GM23338 (cell line): ENCODE measurements at regions not wholly inside any gene's neighbourhood (a gene's known extent, or its start where the extent isn't known, plus 50 kb on each side); places are given as distances from the start of the nearest gene placed in this dataset.

Source experiments
- ATAC-seq: fragments of 200-7000 bp; cut with Tn5 transposase; 3 replicates; pipeline ENCODE4 v1.9.1; 2020
- DNase-seq: peaks from one replicate; pipeline ENCODE4 v3.0.0-alpha.2; 2015; ENCODE audit warnings: low spot score
- H2AFZ ChIP-seq: fragments of 200-600 bp; sonication (generic); 2 replicates; pipeline ENCODE4 v1.8.0; 2016; ENCODE audit warnings: antibody characterized with exemption, mild to moderate bottlenecking, moderate library complexity
- H3F3A ChIP-seq: fragments of 200-600 bp; sonication (generic); replicated peaks from 2 replicates; pipeline ENCODE4 v1.8.0; 2017; ENCODE audit warnings: antibody characterized with exemption, mixed run types, low read depth
- H3K27ac ChIP-seq: fragments of 200-600 bp; sonication (generic); 2 replicates; pipeline ENCODE4 v1.6.1; 2016; ENCODE audit warnings: low read depth
- H3K27me3 ChIP-seq: fragments of 200-600 bp; sonication (generic); 2 replicates; pipeline ENCODE4 v1.8.0; 2016; ENCODE audit warnings: mild to moderate bottlenecking, mixed run types, moderate library complexity; ENCODE audit not compliant: insufficient read depth
- H3K36me3 ChIP-seq: fragments of 200-600 bp; sonication (generic); 2 replicates; pipeline ENCODE4 v1.8.0; 2016; ENCODE audit warnings: mild to moderate bottlenecking; ENCODE audit not compliant: insufficient read depth
- H3K4me1 ChIP-seq: fragments of 200-600 bp; sonication (generic); 2 replicates; pipeline ENCODE4 v1.8.0; 2016; ENCODE audit warnings: mild to moderate bottlenecking, moderate library complexity; ENCODE audit not compliant: insufficient read depth
- H3K4me2 ChIP-seq: fragments of 200-600 bp; sonication (generic); 2 replicates; pipeline ENCODE4 v1.7.1; 2017; ENCODE audit warnings: mixed run types
- H3K4me3 ChIP-seq: fragments of 200-600 bp; sonication (generic); 2 replicates; pipeline ENCODE4 v1.6.1; 2016; ENCODE audit warnings: mixed run types
- H3K79me2 ChIP-seq: fragments of 200-600 bp; sonication (generic); replicated peaks from 2 replicates; pipeline ENCODE4 v1.8.0; 2017; ENCODE audit warnings: mild to moderate bottlenecking; ENCODE audit not compliant: insufficient read depth
- H3K9me2 ChIP-seq: fragments of 200-600 bp; sonication (generic); 2 replicates; pipeline ENCODE4 v1.8.0; 2017; ENCODE audit not compliant: insufficient read depth
- H4K20me1 ChIP-seq: fragments of 200-600 bp; sonication (generic); replicated peaks from 2 replicates; pipeline ENCODE4 v1.8.0; 2017; ENCODE audit warnings: mild to moderate bottlenecking; ENCODE audit not compliant: insufficient read depth
- H3K27ac Mint-ChIP-seq: 2 replicates; pipeline ENCODE4 v1.8.0; 2020; ENCODE audit warnings: inconsistent platforms, mild to moderate bottlenecking, moderate library complexity, mixed read lengths
- H3K27me3 Mint-ChIP-seq: 3 replicates; pipeline ENCODE4 v1.8.0; 2022; ENCODE audit warnings: low read depth, mild to moderate bottlenecking, moderate library complexity, mixed read lengths, inconsistent platforms; ENCODE audit not compliant: insufficient read depth, poor library complexity
- H3K36me3 Mint-ChIP-seq: 3 replicates; pipeline ENCODE4 v1.8.0; 2021; ENCODE audit warnings: low read depth, mild to moderate bottlenecking, inconsistent platforms, moderate library complexity, mixed read lengths
- H3K4me1 Mint-ChIP-seq: 3 replicates; pipeline ENCODE4 v1.8.0; 2020; ENCODE audit warnings: mild to moderate bottlenecking, inconsistent platforms, mixed read lengths
- H3K4me3 Mint-ChIP-seq: 3 replicates; pipeline ENCODE4 v1.8.0; 2021; ENCODE audit warnings: moderate library complexity, mild to moderate bottlenecking, inconsistent platforms, mixed read lengths
- H3K9me3 Mint-ChIP-seq: 3 replicates; pipeline ENCODE4 v1.8.0; 2020; ENCODE audit warnings: moderate library complexity, mild to moderate bottlenecking, inconsistent platforms, mixed read lengths
- CREB1 ChIP-seq: fragments of 250-450 bp; sonication (Bioruptor Pico); IDR thresholded peaks from 2 replicates; pipeline ENCODE4 v1.5.0; 2020; ENCODE audit warnings: low read depth, mild to moderate bottlenecking, moderate library complexity
- CTCF ChIP-seq, 2 experiments: fragments of 200-600 bp in 1 of 2; sonication (generic) in 1 of 2; conservative IDR thresholded peaks; 2 replicates each; pipeline versions ENCODE4 v1.5.1 to v1.6.1; 2016 to 2017; ENCODE audit warnings: antibody characterized with exemption in 2 of 2, low read depth in 2 of 2, mild to moderate bottlenecking in 2 of 2, moderate library complexity in 1 of 2
- ETS1 ChIP-seq: IDR thresholded peaks from 2 replicates; pipeline ENCODE4 v1.6.1; 2016; ENCODE audit warnings: antibody characterized with exemption
- EZH2 ChIP-seq: fragments of 200-600 bp; sonication (generic); IDR thresholded peaks from one replicate; pipeline ENCODE4 v1.8.0; 2017; ENCODE audit warnings: antibody characterized with exemption, mild to moderate bottlenecking, low read depth; ENCODE audit not compliant: unreplicated experiment
- EZH2phosphoT487 ChIP-seq: fragments of 200-600 bp; sonication (generic); IDR thresholded peaks from one replicate; pipeline ENCODE4 v1.8.1; 2018; ENCODE audit warnings: antibody characterized with exemption; ENCODE audit not compliant: unreplicated experiment
- JUNB ChIP-seq: IDR thresholded peaks from one replicate; pipeline ENCODE4 v1.6.1; 2016; ENCODE audit warnings: antibody characterized with exemption; ENCODE audit not compliant: unreplicated experiment
- NANOG ChIP-seq: IDR thresholded peaks from 2 replicates; pipeline ENCODE4 v1.6.1; 2016; ENCODE audit warnings: antibody characterized with exemption, borderline replicate concordance
- POLR2AphosphoS5 ChIP-seq: IDR thresholded peaks from 2 replicates; pipeline ENCODE4 v1.6.1; 2016; ENCODE audit warnings: antibody characterized with exemption, low read depth
- REST ChIP-seq: IDR thresholded peaks from one replicate; pipeline ENCODE4 v1.6.1; 2018; ENCODE audit warnings: antibody characterized with exemption; ENCODE audit not compliant: unreplicated experiment
- STAT1 ChIP-seq: IDR thresholded peaks from one replicate; pipeline ENCODE4 v1.6.1; 2016; ENCODE audit warnings: antibody characterized with exemption; ENCODE audit not compliant: unreplicated experiment
- ZNF114 ChIP-seq: fragments of 250-450 bp; sonication (Bioruptor Pico); IDR thresholded peaks from 2 replicates; pipeline ENCODE4 v1.5.0; 2020; ENCODE audit warnings: mild to moderate bottlenecking, moderate library complexity
- ZNF331 ChIP-seq: fragments of 250-450 bp; sonication (Bioruptor Pico); IDR thresholded peaks from 2 replicates; pipeline ENCODE4 v1.5.0; 2020; ENCODE audit warnings: low read depth, mild to moderate bottlenecking, moderate library complexity
- ZNF462 ChIP-seq: fragments of 250-450 bp; sonication (Bioruptor Pico); IDR thresholded peaks from 2 replicates; pipeline ENCODE4 v1.5.0; 2020; ENCODE audit warnings: mild to moderate bottlenecking, moderate library complexity

GRCh38 chr1:94600556-94600955 is 59.0 kb upstream of the F3 start:
- H3K79me2 ChIP-seq: no peaks in the 10 kb centered on the region
- H3K27ac Mint-ChIP-seq: no peak overlapping the region
- H3K27me3 Mint-ChIP-seq: no peaks in the 10 kb centered on the region
- H3K27ac ChIP-seq: no peak overlapping the region
- no peaks in the 10 kb centered on the region for H3K9me2 ChIP-seq
- H3K4me3 Mint-ChIP-seq: no peak overlapping the region
- H3K4me2 ChIP-seq: no peak overlapping the region
- DNase-seq (no peak), ATAC-seq (no peak)
- TF ChIP-seq POLR2AphosphoS5 (no peak), ZNF114 (no peak), STAT1 (no peak), CTCF (conservative IDR thresholded peaks at IDR 0.05; ENCODE audit: low read depth in 2 of 2) (no peak), JUNB (no peak), EZH2phosphoT487 (no peak), CREB1 (CRISPR knock-in tag) (no peak), NANOG (no peak), ZNF462 (CRISPR knock-in tag) (no peak), ZNF331 (no peak), ETS1 (no peak), EZH2 (no peak), REST (no peak)
- H3K9me3 Mint-ChIP-seq: no peaks in the 10 kb centered on the region
- no peak overlapping the region for H3K4me3 ChIP-seq
- H4K20me1 ChIP-seq: no peaks in the 10 kb centered on the region
- H3K36me3 Mint-ChIP-seq: no peaks in the 10 kb centered on the region; the same call in 2 of the 3 replicates
- H3K4me1 Mint-ChIP-seq: peaks cover 18% of the 10 kb centered on the region; the same call in 2 of the 3 replicates
- 0 out of 2 replicates have a peak, but pooled peaks cover 3% of the 10 kb centered on the region for H3F3A ChIP-seq
- H2AFZ ChIP-seq: no peak overlapping the region
- H3K27me3 ChIP-seq: no peaks in the 10 kb centered on the region
- no peaks in the 10 kb centered on the region for H3K4me1 ChIP-seq
- H3K36me3 ChIP-seq: no peaks in the 10 kb centered on the region
